GM12873 (cell line): ENCODE measurements at regions not wholly inside any gene's neighbourhood (a gene's known extent, or its start where the extent isn't known, plus 50 kb on each side); places are given as distances from the start of the nearest gene placed in this dataset.

Experiments used
- CTCF ChIP-seq: IDR thresholded peaks from 2 replicates; pipeline ENCODE4 v1.5.1; 2012; ENCODE audit warnings: low read depth, mild to moderate bottlenecking, moderate library complexity, low read length, control low read depth; ENCODE audit not compliant: insufficient read depth; ENCODE audit errors: missing control alignments

- no peak for TF ChIP-seq CTCF
These were observed 175.5 kb upstream of the SERP2 start for GRCh38 chr13:44197791-44198770.

- TF ChIP-seq CTCF: no peak
These were observed 174.8 kb upstream of the SERP2 start for GRCh38 chr13:44198826-44199225.

- TF ChIP-seq CTCF: no peak
These were observed 173.9 kb upstream of the SERP2 start for GRCh38 chr13:44199627-44200207.

GRCh38 chr13:44206434-44206833 lies 167.2 kb upstream of the SERP2 start:
- TF ChIP-seq CTCF: no peak

GRCh38 chr13:44207476-44207875 lies 166.1 kb upstream of the SERP2 start:
- TF ChIP-seq CTCF: no peak

- TF ChIP-seq CTCF: no peak
These were observed 163.1 kb upstream of the SERP2 start for GRCh38 chr13:44210525-44210924.

- TF ChIP-seq CTCF: no peak
These were observed 162.3 kb upstream of the SERP2 start for GRCh38 chr13:44211286-44211685.
